ENCODE measurements at regions not wholly inside any gene's neighbourhood (a gene's known extent, or its start where the extent isn't known, plus 50 kb on each side); places are given as distances from the start of the nearest gene placed in this dataset.
"Not testable (repeated sequence)": the region's sequence is repeated elsewhere in the genome, so short reads cannot be mapped to it uniquely, and the experiment has no call there.

GRCh38 chr11:70894566-70895365 lies 357.6 kb downstream of the SHANK2 start:
- H3K27ac Mint-ChIP-seq = no peak overlapping the region
- no peaks in the 10 kb centered on the region for H3K27me3 Mint-ChIP-seq
- no peak overlapping the region for H3K4me3 Mint-ChIP-seq
- ATAC-seq = no peak
- H3K4me1 Mint-ChIP-seq = no peaks in the 10 kb centered on the region
- H3K9me3 ChIP-seq (ENCODE audit: control insufficient read depth, low read length, poor library complexity, severe bottlenecking) = peaks cover 3% of the 10 kb centered on the region
- DNase-seq = no peak
- no peaks in the 10 kb centered on the region for H3K36me3 Mint-ChIP-seq (ENCODE audit: low read depth)

GRCh38 chr11:70895366-70895670 lies 357.1 kb downstream of the SHANK2 start:
- no peak overlapping the region for H3K4me3 Mint-ChIP-seq
- no peaks in the 10 kb centered on the region for H3K4me1 Mint-ChIP-seq
- H3K9me3 ChIP-seq (ENCODE audit: control insufficient read depth, low read length, poor library complexity, severe bottlenecking) = peaks cover 3% of the 10 kb centered on the region
- DNase-seq (no peak), ATAC-seq (no peak)
- H3K27ac Mint-ChIP-seq = no peak overlapping the region
- no peaks in the 10 kb centered on the region for H3K36me3 Mint-ChIP-seq (ENCODE audit: low read depth)
- no peaks in the 10 kb centered on the region for H3K27me3 Mint-ChIP-seq

GRCh38 chr11:70897429-70897828 lies 354.9 kb downstream of the SHANK2 start:
- ATAC-seq (no peak), DNase-seq (no peak)
- Mint-ChIP-seq H3K27ac (no peak overlapping the region), H3K27me3 (no peaks in the 10 kb centered on the region), H3K4me1 (no peaks in the 10 kb centered on the region), H3K4me3 (no peak overlapping the region), H3K36me3 (ENCODE audit: low read depth) (no peaks in the 10 kb centered on the region)
- peaks cover 3% of the 10 kb centered on the region for H3K9me3 ChIP-seq (ENCODE audit: control insufficient read depth, low read length, poor library complexity, severe bottlenecking)

DNA sequence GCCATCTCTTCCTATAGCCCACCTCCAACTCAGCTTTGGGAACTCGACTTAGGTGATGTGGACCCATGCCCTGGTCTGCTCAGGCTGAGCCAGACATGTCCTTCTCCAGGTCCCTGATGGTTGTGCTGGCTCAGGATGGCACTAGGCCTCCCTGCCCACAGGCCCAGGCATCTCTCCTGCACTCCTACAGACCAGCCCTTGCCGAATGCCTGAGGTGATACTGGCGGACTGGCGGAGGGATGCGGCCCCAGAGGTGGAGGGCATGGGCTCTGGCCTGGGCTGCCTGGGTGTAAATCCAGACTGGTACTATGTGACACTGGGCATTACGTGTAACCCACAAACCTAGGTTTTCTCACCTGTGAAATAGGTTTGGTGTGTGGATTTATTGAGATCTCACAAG lies 352.8 kb downstream of the SHANK2 start:
- Mint-ChIP-seq H3K27me3 (no peaks in the 10 kb centered on the region), H3K27ac (no peak overlapping the region), H3K4me1 (no peaks in the 10 kb centered on the region), H3K36me3 (ENCODE audit: low read depth) (no peaks in the 10 kb centered on the region), H3K4me3 (no peak overlapping the region)
- DNase-seq (no peak), ATAC-seq (no peak)
- peaks cover 3% of the 10 kb centered on the region for H3K9me3 ChIP-seq (ENCODE audit: control insufficient read depth, low read length, poor library complexity, severe bottlenecking)

DNA sequence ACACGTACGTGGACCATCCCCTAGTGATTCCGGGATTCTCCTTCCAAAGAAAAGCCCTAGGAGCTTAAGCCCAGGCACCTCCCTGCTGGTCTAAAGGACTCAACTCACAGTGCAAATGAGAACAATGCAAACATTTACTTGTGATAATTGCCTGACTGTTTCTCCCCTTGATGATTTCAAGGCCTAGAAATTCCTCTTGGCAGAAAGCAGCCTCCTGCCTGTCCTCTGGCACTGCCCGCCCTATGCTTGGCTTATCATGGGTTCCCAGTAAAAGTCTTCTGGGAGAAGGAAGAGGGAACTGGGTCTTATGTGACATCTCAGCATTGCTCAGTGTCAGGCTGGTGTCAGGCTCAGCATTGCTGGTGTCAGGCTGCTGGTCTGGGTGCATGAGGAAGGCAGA lies 351.8 kb downstream of the SHANK2 start:
- H3K27ac Mint-ChIP-seq = no peak overlapping the region
- DNase-seq = no peak
- no peaks in the 10 kb centered on the region for H3K27me3 Mint-ChIP-seq
- no peaks in the 10 kb centered on the region for H3K36me3 Mint-ChIP-seq (ENCODE audit: low read depth)
- H3K4me3 Mint-ChIP-seq = no peak overlapping the region
- H3K4me1 Mint-ChIP-seq = no peaks in the 10 kb centered on the region
- peaks cover 3% of the 10 kb centered on the region for H3K9me3 ChIP-seq (ENCODE audit: control insufficient read depth, low read length, poor library complexity, severe bottlenecking)
- no peak for ATAC-seq

GRCh38 chr11:70901951-70902521 lies 350.3 kb downstream of the SHANK2 start:
- Mint-ChIP-seq H3K27ac (no peak overlapping the region), H3K4me3 (no peak overlapping the region), H3K27me3 (no peaks in the 10 kb centered on the region), H3K36me3 (ENCODE audit: low read depth) (no peaks in the 10 kb centered on the region), H3K4me1 (no peaks in the 10 kb centered on the region)
- peaks cover 3% of the 10 kb centered on the region for H3K9me3 ChIP-seq (ENCODE audit: control insufficient read depth, low read length, poor library complexity, severe bottlenecking)
- ATAC-seq = no peak
- DNase-seq = no peak

- H3K4me1 Mint-ChIP-seq; H3K9me3 ChIP-seq (ENCODE audit: control insufficient read depth, low read length, poor library complexity, severe bottlenecking); ATAC-seq; H3K27ac Mint-ChIP-seq; DNase-seq; H3K36me3 Mint-ChIP-seq (ENCODE audit: low read depth); H3K4me3 Mint-ChIP-seq; H3K27me3 Mint-ChIP-seq: not testable (repeated sequence)
Observed at GRCh38 chr11:70903229-70903628, 349.1 kb downstream of the SHANK2 start.

- H3K36me3 Mint-ChIP-seq (ENCODE audit: low read depth) = no peaks in the 10 kb centered on the region
- DNase-seq (no peak), ATAC-seq (no peak)
- H3K9me3 ChIP-seq (ENCODE audit: control insufficient read depth, low read length, poor library complexity, severe bottlenecking) = no peaks in the 10 kb centered on the region
- H3K27me3 Mint-ChIP-seq = peaks cover 26% of the 10 kb centered on the region
- no peak overlapping the region for H3K4me3 Mint-ChIP-seq
- no peak overlapping the region for H3K27ac Mint-ChIP-seq
- no peaks in the 10 kb centered on the region for H3K4me1 Mint-ChIP-seq
Observed at GRCh38 chr11:70906101-70906500, 346.3 kb downstream of the SHANK2 start.

GRCh38 chr11:70908223-70908622 lies 344.2 kb downstream of the SHANK2 start:
- no peaks in the 10 kb centered on the region for H3K9me3 ChIP-seq (ENCODE audit: control insufficient read depth, low read length, poor library complexity, severe bottlenecking)
- Mint-ChIP-seq H3K27me3 (peaks cover 42% of the 10 kb centered on the region), H3K4me1 (no peaks in the 10 kb centered on the region), H3K27ac (no peak overlapping the region), H3K4me3 (no peak overlapping the region), H3K36me3 (ENCODE audit: low read depth) (no peaks in the 10 kb centered on the region)
- ATAC-seq (no peak), DNase-seq (no peak)

DNA sequence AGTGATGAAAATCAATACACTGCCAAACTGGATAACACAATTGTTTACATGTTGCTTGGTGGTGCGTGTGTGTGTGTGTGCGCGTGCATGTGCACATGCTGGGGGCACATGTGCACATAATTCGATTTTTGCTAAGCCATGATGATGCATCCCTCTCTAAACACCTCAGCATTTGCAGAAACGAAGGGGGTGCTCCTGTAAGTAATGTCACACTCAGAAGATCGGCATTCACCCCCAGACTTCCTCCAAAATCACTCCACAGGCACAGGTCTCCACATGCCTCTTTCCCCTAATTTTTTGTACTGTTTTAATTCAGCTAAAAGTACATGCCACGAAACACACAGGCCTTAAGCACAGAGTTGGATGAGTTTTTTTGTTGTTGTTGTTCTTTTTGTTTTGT lies 341.5 kb downstream of the SHANK2 start:
- peaks cover 52% of the 10 kb centered on the region for H3K27me3 Mint-ChIP-seq
- no peaks in the 10 kb centered on the region for H3K9me3 ChIP-seq (ENCODE audit: control insufficient read depth, low read length, poor library complexity, severe bottlenecking)
- H3K4me1 Mint-ChIP-seq = no peaks in the 10 kb centered on the region
- no peak overlapping the region for H3K4me3 Mint-ChIP-seq
- ATAC-seq = no peak
- DNase-seq = no peak
- H3K36me3 Mint-ChIP-seq (ENCODE audit: low read depth) = no peaks in the 10 kb centered on the region
- H3K27ac Mint-ChIP-seq = no peak overlapping the region

DNA sequence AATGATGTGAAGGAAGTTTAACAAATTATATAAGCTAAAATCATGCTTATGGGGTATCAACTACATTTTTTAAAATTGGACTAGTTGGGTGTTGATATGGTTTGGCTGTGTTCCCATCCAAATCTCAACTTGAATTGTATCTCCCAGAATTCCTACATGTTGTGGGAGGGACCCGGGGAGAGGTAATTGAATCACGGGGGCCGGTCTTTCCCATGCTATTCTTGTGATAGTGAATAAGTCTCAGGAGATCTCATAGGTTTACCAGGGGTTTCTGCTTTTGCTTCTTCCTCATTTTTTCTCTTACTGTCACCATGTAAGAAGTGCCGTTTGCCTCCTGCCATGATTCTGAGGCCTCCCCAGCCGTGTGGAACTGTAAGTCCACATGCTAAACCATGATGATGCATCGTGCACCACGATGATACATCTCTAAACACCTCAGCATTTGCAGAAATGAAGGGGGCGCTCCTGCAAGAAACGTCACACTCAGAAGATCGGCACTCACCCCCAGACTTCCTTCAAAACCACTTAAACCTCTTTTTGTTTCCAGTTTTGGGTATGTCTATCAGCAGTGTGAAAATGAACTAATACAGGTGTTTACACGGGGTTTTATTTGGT lies 340.0 kb downstream of the SHANK2 start:
- H3K4me3 Mint-ChIP-seq = no peak overlapping the region

DNA sequence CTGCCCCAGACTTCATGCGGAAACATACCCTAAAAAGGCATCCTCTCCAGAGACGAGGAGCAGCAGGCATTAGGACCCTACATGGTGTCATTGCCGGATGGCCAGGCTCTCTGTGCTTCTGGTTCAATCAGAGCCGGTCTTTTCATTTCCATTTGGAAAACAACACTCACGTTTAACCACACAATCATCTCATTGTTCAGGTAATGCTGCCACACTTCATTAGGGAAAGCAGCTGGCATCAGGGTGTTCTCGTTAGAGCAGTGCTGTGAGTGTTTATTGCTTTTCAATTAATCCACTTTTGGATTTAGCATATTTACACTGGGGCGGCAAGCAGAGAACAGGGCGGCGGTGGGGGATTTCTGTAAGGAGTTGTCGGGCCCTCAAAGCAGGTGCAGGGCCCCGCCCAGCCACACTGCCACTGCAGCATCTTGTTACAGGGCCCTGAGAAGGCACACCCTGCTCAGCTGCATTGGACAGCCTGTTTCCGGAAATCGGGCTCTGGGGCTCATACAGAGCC lies 338.6 kb downstream of the SHANK2 start:
- H3K36me3 Mint-ChIP-seq (ENCODE audit: low read depth) = no peaks in the 10 kb centered on the region
- ATAC-seq (no peak), DNase-seq (no peak)
- H3K4me3 Mint-ChIP-seq = no peak overlapping the region
- H3K27ac Mint-ChIP-seq = no peak overlapping the region
- no peaks in the 10 kb centered on the region for H3K9me3 ChIP-seq (ENCODE audit: control insufficient read depth, low read length, poor library complexity, severe bottlenecking)
- no peaks in the 10 kb centered on the region for H3K4me1 Mint-ChIP-seq
- H3K27me3 Mint-ChIP-seq = peaks cover 51% of the 10 kb centered on the region

More for the DNA sequence above, 340.0 kb downstream of the SHANK2 start:
- no peaks in the 10 kb centered on the region for H3K9me3 ChIP-seq (ENCODE audit: control insufficient read depth, low read length, poor library complexity, severe bottlenecking)
- no peaks in the 10 kb centered on the region for H3K4me1 Mint-ChIP-seq
- H3K27ac Mint-ChIP-seq = no peak overlapping the region
- no peak for DNase-seq
- no peak for ATAC-seq
- H3K27me3 Mint-ChIP-seq = peaks cover 55% of the 10 kb centered on the region
- no peaks in the 10 kb centered on the region for H3K36me3 Mint-ChIP-seq (ENCODE audit: low read depth)

DNA sequence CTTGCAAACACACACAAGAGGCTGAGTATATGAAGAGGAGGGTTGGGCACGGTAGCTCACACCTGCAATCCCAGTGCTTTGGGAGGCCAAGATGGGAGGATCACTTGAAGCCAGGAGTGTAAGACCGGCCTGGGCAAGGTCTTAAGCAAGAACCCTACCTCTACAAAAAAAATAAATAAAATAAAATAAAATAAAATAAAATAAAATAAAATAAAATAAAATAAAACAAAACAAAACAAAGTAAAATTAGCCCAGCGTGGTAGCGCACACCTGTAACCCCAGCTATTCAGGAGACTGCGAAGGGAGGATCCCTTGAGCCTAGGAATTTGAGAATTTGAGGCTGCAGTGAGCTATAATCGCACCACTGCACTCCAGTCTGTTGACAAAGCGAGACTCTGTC lies 337.9 kb downstream of the SHANK2 start:
- Mint-ChIP-seq H3K27me3 (peaks cover 44% of the 10 kb centered on the region), H3K27ac (no peak overlapping the region), H3K4me3 (no peak overlapping the region), H3K36me3 (ENCODE audit: low read depth) (no peaks in the 10 kb centered on the region), H3K4me1 (no peaks in the 10 kb centered on the region)
- no peak for DNase-seq
- no peaks in the 10 kb centered on the region for H3K9me3 ChIP-seq (ENCODE audit: control insufficient read depth, low read length, poor library complexity, severe bottlenecking)
- ATAC-seq = no peak

Measured in T-helper 17 cell (primary cell).